Fibroblast of skin of right quadriceps (primary cell): ENCODE measurements at regions not wholly inside any gene's neighbourhood (a gene's known extent, or its start where the extent isn't known, plus 50 kb on each side); places are given as distances from the start of the nearest gene placed in this dataset.

Source experiments
- DNase-seq: peaks from one replicate; pipeline ENCODE4 v3.0.0-alpha.2; 2013

DNA sequence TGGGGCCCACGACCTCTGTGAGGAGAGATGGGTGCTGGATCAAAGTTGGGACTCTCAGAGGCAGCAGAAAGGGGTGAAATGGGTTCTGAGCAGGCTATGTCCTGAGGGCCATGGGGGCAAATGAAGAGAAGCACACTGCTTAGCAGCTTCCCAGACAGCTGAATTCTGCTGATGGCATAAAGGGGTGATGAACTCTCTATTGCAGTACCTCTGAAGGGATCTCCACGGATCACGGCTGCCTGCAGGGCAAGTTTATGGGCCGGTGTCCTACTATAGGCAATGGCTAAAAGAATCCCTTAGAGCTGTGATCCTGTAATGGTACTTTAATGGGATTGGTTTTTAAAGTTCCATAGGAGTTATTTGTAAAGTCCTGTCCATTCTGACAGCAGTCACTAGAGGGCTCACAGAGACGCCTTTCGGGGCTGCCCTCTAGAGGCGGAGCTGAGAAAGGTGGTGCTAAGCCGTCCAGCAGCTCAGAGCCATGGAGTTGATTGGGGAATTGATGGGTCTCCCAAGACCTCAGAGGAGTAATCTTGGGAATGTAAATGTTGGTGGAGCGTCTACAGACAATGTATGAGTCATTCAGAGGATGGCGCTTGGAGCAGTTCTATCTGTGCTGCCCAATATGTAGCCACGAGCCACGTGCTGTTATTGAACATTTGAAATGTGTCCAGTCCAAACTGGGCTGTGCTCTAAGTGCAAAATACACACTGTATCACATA is 287.3 kb downstream of the COG6 start:
- peak; percentile 66 for DNase-seq

GRCh38 chr13:39943711-39944110 is 288.2 kb downstream of the COG6 start:
- DNase-seq: no peak

GRCh38 chr13:39945226-39945625 is 289.8 kb downstream of the COG6 start:
- no peak for DNase-seq

- no peak for DNase-seq
These were observed 291.3 kb downstream of the COG6 start for GRCh38 chr13:39946769-39947168.

- no peak for DNase-seq
These were observed 295.8 kb downstream of the COG6 start for GRCh38 chr13:39951301-39951700.

DNA sequence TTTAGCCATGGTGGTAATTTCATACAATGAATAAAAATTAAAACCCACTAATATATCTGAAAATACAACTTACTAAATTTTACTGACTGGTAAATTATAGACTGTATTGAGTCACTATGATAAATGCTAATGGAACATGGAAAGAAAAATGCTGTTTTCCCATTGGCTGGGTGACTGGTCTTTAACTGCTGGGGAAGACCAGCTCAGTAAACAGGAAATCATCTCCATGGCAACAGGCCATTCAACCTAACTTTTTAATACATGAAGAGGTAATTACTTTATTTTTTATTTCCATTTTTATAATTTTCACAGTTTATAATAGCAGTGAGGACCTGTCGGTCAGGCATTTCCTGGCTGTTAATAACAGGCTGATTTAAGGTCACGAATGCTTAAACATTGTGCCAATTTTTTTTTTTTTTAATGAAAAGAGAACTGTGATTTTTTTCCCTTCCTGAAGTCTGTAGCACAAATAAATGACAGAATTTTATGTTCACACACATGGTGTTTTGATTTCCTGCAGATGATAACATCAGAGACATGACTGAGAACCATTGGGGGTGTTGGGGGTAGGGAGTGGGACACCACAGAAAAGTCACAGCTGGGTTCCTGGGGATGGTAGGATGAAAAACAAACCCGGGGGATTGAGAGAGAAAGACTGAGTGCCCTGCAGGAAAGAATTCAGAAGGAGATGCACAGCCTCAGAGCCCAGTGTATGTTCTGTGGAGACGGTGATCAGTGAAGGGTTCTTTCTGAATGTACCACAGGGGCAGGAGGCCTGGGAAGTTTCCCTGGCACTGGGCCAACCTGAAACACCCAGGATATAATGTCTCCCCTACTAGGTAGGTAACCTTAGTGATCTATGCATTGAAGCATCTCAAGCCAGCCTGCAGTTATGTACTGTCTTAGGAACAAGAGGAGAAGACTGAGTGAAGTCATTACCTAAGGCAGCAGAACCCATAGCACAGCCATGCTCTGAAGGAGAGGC is 297.1 kb downstream of the COG6 start:
- DNase-seq: peak; percentile 78

DNA sequence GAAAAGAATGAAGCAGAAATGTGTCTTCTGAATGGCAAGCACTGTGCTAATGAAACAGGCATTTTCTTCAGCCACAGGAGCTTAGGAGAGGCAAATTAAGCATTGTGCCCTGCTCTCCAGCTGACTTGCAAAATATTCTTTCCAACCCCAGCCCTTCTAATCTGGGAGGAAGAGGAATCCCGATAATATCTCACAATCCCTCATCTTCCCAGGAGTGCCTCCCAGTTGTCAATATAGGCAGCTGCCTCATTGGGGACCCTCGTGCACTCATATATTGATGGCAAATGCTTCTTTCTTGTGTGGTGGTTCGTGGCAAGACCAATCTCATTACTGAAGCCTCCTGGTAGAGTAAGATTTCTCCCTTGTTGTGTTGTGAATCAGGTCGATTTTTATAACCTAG is 299.0 kb downstream of the COG6 start:
- no peak for DNase-seq

DNA sequence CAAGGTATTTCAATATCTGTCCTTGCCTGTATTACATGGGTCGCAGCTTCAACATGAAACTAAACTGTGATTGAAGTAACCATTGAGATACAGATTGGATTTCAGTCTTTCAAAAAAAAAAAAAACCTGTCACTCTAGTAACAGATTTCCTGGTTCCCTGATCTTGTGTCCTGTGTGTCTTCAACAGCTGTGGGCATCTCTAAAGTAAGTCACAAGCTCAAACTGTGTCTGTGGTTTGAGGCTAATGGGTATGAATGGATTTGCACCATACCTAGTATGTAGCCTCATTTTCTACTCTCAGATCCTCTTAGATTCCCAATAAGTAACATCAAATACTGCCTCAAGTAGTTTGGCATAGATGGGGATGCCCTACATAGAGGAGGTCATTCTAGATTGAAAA is 300.1 kb downstream of the COG6 start:
- DNase-seq: no peak

DNA sequence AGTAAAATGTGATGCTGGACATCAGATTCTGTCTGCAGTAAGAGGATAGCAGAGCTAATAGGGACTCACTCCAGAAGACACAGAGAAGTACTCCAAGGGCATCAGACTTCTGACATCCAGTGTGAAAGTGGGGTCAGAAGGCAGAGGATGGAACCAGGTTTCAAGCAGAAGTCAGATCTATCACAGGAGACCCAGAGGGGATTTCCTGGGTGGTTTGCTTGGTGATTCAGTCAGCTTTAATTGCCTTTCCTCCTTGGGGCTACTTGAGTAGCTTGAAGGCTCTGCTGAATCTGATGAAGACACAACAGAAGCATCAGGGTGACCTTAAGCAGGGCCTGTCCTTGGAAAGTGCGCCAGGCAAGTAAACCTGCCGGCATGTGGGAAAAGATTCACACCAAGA is 300.6 kb downstream of the COG6 start:
- no peak for DNase-seq

DNA sequence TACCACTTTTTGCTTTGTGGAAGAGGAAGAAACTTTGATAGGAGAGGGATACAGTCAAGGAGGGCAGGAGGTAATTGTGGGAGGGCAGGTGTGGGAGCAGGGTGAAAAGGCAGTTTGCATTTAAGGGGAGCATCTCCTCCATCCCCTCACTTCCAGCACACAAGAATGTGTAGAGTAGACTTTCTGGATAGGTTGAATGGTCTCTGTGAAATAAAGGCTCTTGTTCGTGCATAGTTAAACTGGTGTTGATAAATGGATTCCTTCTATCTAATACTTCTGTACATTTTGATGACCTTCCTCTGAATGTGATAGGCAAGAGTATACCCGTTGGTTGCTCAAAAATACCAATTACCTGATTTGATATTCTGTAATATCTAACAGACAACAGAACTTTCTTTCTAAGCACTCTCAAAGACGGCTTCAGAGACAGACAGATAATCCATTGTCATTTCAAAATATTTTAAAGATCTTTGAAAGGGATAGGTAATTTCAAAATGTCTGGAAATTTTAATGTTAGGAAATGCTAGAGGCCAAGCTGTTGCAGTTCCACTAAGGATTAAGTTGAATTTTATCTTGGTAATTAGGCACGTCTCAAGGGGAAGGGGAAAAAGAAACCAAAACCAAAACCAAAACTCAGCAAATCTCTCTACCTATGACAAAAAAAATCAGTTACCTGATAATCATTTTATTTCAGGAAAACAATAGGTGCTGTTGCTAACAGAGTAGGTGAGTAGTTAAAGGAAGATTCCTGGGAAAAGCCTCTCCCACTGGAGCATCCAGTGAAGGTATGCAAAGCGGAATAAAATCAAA is 302.6 kb downstream of the COG6 start:
- DNase-seq: no peak

DNA sequence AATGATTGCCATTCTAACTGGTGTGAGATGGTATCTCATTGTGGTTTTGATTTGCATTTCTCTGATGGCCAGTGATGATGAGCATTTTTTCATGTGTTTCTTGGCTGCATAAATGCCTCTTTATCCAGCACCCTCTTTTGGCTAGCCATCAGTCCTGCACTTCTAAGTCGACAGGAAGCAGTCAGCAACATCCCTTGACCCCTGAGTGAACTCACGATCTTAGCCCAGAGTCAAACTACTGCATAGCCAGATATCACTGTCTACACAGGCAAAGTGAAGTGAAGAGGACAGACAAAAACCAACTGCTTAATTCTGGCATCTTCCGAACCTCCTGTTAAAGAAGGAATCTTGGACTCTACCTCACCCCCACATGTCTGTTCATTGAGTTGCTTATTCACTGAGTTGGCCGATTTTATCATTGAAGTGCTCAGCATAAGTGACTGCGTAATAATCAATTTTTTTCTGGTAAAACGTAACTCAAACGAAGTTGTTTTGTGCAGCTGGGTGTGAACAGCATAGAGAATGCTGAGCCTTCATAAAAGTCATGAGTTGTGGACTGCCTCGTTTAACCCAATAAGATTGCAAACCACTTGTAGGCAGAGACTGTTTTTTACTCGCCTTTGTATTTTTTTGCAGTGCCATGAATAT is 304.2 kb downstream of the COG6 start:
- no peak for DNase-seq

DNA sequence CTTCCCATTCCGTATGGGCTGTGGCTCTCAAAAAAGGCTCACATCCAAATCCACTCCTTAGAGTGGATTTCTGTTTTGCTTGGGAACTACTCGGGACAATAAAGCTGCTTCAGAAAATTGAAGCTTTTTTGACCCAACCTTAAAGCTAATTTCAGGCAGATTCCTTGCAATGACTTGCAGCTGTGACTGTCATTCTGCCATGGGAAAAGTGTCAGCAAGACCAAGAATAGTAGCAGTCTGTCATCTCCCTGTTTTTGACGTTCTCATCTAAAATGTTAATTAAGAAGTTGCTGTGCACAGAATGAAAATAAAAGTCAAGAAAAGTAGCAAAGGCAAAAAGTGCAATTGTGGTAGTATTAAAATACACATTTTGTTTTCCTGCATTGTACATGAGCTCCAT is 304.7 kb downstream of the COG6 start:
- DNase-seq: no peak

DNA sequence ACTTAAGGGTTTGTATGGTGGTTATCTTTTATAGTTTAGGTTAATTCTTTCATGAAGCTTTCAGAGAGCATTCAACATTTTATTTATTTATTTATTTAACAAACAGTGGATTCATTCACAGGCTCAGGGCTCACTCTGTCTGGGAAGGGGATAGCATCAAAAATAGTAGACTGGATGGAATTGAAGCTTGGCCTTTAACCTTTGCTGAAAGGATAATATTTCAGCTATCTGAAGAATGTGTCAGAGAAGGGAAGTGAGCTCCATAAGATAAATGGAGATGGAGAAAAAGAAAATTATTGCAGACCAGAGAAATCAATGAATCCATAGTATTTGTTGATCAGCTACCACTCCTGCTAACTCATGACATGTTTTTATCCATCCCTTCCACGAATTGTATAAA is 305.6 kb downstream of the COG6 start:
- no peak for DNase-seq

- no peak for DNase-seq
These were observed 308.1 kb downstream of the COG6 start for GRCh38 chr13:39963612-39964011.

DNA sequence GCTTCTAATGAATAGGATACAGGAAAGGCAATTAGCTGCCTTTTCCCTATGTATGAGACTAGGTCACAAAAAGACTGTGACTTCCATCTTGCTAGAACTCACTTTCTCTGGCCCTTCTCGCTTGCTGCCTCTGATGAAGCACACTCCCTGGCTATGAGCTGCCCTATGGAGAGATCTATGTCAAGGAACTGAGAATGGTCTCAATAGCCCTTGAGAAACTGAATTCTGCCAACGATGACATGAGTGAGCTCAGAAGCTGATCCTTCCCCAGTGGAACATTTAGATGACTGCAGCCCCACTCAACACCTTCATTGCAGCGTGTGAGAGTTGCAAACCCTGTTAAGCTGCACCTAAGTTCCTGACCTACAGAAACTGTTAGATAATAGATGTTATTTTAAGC is 309.8 kb downstream of the COG6 start:
- no peak for DNase-seq

- peak; percentile 2 for DNase-seq
These were observed 311.9 kb downstream of the COG6 start for GRCh38 chr13:39967199-39967959.

GRCh38 chr13:39968646-39969475 is 313.4 kb downstream of the COG6 start:
- DNase-seq: no peak

GRCh38 chr13:39970177-39970846 is 314.9 kb downstream of the COG6 start:
- no peak for DNase-seq

DNA sequence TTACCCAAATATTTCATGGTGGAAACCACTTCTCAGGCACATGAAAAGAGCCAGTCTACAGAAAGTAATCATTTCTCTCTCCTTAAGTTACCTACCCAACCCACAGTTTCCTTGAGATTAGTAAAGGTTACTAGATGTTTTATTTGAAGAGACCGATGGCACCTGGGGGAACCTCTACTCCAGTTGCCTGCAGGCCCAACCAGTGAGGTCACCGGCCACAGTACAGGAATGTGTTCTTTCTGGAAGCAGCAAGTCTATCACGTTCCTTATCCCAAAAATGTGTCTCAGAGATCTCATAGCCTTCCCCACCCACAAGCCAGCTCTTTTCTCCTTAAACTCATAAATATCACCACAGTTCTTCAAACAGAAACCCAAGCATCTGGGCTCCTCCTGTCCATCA is 316.1 kb downstream of the COG6 start:
- no peak for DNase-seq

DNA sequence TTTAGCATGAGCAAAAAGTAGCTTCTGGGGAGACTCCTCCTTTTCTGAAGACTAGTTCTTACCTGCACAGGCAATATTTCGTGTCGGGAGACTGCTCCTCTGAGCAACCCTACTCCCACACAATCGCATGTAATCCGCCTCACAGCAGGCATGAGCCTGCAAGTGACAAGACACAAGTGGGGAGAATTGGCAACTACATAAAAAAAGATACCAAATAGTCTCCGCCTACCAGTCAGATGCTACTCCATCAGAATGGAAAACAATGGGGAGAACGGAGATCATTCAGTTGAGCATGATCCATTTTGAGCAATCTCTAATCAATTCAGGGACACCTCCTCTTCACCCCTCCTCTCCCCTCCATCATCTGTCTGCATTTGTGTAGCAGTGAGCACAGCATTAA is 321.0 kb downstream of the COG6 start:
- DNase-seq: no peak
